KBM-7 (cell line): ENCODE measurements at regions not wholly inside any gene's neighbourhood (a gene's known extent, or its start where the extent isn't known, plus 50 kb on each side); places are given as distances from the start of the nearest gene placed in this dataset.
"Not testable (repeated sequence)": the region's sequence is repeated elsewhere in the genome, so short reads cannot be mapped to it uniquely, and the experiment has no call there.

Experiments
- DNase-seq: peaks from one replicate; pipeline ENCODE4 v3.0.0-alpha.2; 2015
- in situ Hi-C: fragments of 300-500 bp; cut with MboI; formaldehyde crosslinking; loops from 2 replicates; pipeline ENCODE4 v1.14.3; 2020; ENCODE audit warnings: low sequenced_read_pairs, low pct_unique_long_range_greater_than_20kb, mixed read lengths

DNA sequence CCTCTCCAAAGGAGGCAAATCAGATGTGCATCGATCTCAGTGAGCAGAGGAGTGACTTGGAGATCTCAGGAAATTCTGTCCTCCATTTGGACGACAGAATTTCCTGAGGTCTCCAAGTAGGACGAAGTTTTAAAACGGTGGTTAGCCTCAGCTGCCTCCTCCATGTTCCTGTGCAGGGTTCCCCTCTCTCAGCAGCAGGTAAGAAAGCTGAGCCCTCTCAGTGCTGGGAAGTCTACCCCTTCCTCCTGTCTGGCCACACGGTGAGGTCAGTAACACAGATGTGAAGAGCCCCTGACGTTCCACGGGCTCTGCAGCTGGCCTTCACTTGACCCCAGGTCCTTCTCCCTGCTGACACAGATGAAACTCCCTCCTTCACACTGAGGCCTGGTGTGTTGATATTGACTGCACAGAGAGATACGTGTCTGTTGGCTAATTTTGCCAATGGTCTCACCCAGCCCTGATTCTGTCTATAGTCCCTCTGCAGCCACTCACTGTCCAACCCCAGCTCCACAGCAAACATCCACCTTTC, 607.4 kb upstream of the B3GAT1 start:
- DNase-seq, result no peak
- in situ Hi-C loops, result no loop called here

DNA sequence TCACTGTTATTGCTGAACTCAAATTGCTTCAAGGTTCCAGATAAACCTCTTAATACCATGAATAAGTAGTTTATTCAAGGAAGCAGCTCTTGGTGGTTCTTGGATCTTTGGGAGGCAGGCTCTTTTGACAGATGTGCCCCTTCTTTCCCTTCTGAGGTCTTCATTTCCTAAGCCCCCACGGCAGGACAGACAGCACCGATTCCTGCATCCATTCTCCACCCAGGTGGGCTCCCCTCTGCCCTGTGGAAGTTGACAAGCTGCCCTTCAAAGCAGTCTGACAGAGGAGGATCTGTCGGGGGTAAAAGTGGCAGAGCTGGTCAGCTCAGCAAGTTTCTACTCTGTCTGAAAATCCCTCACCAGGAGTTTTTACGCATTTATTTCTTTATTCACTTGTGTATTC, 605.3 kb upstream of the B3GAT1 start:
- DNase-seq, result no peak
- in situ Hi-C loops, result no loop called here

GRCh38 chr11:135015966-135016365, 603.9 kb upstream of the B3GAT1 start:
- in situ Hi-C loops, result no loop called here
- no peak for DNase-seq

- DNase-seq, in situ Hi-C loops: not testable (repeated sequence)
Observed at GRCh38 chr11:135011313-135011712, 599.3 kb upstream of the B3GAT1 start.

DNA sequence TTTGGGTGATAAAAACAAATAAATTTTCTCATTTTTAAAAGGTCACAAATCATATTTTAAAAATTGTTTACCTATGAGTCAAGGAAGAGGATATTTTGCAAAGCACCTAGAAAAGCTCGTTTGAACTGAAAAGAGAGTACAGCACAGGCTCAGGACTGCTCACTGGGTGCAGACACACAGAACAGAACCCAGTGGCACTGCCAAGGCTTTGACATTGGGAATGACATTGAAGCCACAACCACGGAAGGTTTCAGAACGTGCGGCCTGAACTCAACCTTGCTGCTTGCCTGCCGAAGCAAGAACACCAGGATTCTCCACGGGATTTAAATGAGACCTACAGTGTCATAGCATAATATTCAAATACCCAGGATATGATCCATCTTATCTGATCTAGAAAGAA, 597.1 kb upstream of the B3GAT1 start:
- in situ Hi-C loops, result no loop called here
- DNase-seq, result no peak

- in situ Hi-C loops, result no loop called here
- DNase-seq, result no peak
Observed at GRCh38 chr11:135008412-135008811, 596.4 kb upstream of the B3GAT1 start.

GRCh38 chr11:135008001-135008405, 596.0 kb upstream of the B3GAT1 start:
- no peak for DNase-seq
- in situ Hi-C loops, result no loop called here

DNA sequence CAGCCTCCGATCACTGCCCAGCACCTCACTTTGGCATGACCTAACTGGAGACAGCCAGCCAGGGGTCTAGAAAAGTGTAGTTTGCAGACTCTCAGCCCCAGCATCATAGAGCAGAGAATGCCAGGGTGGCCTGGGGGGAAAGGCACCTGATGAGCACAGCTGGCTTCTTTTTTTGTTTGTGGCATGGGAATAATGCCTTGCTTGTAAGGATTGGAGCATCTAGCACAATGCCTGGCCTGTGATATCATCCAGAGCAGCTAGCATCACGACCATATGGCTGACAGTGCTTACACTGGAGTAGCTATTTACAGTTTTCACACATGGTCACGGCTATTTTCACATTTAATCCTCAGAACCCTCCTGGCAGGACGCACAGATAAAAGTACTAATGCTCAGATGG, 594.8 kb upstream of the B3GAT1 start:
- in situ Hi-C loops, result no loop called here
- DNase-seq, result no peak

DNA sequence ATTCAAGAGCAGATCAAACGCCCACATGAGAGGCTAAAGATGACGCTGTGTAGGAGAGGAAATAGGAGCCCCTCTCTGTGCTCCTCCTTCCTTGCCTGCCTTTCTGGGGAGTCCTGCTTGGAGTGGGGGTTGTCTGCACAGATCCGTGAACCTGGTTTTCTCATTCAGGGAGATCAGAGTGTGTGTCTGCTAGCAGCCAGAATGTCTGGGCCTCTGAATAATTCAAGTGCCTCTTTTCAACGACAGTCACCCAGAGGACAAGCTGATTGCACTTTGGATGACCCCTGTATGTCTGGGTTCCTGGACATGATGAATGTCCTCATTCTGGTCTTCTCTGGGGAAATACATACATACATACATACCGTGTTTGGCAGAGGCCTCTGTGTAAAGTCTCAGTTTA, 592.5 kb upstream of the B3GAT1 start:
- in situ Hi-C loops, result no loop called here
- no peak for DNase-seq

DNA sequence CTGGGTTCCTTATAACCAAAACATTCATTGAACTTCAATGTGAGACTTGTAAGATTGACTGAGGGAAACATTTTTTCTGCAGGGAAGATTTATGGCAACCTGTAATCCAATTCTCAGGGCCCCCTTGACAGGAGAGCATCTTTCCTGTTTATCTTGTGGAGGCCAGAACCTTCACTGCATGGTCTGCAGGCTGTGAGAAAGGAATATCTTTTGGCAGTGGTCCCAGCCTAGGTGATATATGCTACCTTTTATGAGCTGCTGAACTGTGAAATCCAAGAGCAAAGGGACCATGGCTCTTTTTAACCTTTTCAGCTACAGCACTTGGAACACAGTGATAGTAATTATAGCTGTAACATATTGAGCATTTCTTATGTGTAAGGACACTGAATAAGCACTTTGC, 590.2 kb upstream of the B3GAT1 start:
- no peak for DNase-seq
- in situ Hi-C loops, result no loop called here

GRCh38 chr11:135001581-135001980, 589.5 kb upstream of the B3GAT1 start:
- in situ Hi-C loops, result no loop called here
- DNase-seq, result no peak

- in situ Hi-C loops, DNase-seq: not testable (repeated sequence)
Observed at GRCh38 chr11:135001065-135001464, 589.0 kb upstream of the B3GAT1 start.

DNA sequence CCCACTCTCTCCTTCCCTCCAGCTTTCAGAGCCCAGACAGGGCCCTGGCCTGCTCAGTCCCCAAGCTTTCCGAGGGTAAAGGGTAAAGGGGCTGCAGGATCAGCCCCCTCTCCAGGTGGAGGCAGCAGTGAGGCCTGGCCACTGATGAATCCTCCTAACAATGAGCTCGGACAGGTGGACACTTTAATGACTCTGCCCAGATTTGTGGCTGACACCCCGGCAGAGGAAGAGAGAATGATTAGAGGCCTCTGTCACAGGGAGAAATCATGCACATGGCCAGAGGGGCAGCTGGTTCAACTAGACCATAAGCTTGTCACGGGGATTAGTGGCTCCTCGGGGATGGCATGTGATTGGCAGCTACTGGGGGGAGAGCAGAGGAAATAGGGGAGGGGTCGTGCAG, 587.5 kb upstream of the B3GAT1 start:
- DNase-seq, result no peak
- in situ Hi-C loops, result no loop called here

GRCh38 chr11:134997652-134998320, 585.7 kb upstream of the B3GAT1 start:
- in situ Hi-C loops, result no loop called here
- no peak for DNase-seq

DNA sequence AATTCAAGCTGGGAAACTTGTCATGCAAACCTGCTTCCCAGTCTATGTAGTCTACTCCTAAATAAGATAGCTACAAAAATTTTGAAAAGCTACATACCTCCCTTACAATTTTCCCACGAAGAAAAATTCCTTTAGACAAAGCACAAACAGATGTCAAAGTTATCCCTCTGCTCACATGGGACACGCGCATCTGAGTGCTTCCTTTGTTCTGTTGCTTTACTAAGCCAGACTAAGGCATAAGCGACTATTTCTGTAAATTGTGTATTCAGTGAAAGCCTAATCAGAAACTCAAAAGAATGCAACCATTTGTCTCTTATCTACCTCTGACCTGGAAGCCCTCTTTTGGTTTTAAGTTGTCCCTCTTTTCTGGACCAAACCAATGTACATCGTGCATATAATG, 583.7 kb upstream of the B3GAT1 start:
- in situ Hi-C loops, result no loop called here
- no peak for DNase-seq

- in situ Hi-C loops, result no loop called here
Observed at GRCh38 chr11:134994431-134994830, 582.4 kb upstream of the B3GAT1 start.

DNA sequence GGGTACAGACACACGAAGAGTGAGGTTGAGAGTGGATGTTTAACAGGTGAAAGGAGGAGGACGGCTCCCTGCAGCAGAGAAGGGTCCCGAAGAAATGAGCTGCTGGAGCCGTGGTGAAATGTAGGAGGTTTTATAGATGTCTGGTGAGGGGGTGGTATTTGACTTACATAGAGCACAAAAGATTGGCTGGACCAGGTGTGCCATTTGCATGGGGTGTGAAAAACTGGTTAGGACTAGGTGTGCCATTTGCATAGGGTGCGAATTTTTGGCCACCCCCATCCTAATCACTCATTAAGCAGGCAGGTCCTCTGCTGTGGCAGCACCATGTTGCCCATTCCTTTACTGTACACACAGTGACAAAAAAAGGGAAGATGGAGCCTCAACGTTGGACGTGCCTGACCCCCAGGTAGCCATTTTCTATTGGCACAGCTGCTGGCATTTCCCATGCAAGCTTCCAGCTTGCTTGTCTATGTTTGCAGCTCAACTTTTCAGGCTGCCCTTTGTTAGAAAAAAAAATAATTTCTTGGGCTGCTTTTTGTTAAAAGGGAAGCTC, 581.7 kb upstream of the B3GAT1 start:
- no peak for DNase-seq
- in situ Hi-C loops, result no loop called here

More at GRCh38 chr11:134994431-134994830, 582.4 kb upstream of the B3GAT1 start:
- no peak for DNase-seq

DNA sequence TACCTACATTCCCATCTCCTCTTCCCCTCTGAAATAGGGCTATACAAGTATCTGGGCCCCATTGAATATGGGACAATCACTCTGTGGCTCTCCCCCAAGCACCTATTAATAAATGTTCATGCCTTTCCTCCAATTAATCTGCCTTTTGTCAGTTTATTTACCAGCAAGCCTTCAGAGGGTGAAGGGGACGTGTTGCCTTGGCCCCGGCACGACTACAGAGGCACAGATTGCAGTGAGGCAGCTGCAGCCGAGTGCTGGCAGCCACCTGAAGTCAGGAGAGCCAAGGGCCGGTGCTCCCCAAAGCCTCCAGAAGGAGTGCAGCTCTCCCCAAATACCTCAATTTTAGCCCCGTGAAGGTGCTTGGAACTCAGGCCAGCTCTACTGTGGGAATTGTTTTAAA, 580.9 kb upstream of the B3GAT1 start:
- in situ Hi-C loops, result no loop called here
- DNase-seq, result no peak

GRCh38 chr11:134988495-134988894, 576.5 kb upstream of the B3GAT1 start:
- in situ Hi-C loops, result no loop called here
- DNase-seq, result no peak

DNA sequence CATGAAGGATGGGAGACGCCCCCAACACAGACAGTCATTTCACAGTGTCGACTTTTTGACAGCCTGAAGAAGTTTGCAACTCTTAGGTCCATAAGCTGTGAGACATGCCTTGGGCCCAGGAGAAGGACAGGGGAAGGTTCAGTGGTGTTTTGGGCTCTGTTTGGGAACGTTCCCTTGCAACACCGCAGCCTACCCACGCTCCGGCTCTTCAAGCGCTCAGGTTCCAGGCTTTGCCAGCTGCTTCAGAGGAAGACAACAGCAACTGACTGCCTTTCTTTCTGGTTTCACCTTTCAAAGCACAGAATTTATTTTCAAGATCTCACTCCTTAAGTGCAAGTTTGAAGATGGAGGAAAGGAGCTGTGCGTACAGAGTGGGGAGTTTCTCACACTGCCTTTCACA, 575.8 kb upstream of the B3GAT1 start:
- in situ Hi-C loops, result no loop called here

GRCh38 chr11:134987223-134987768, 575.3 kb upstream of the B3GAT1 start:
- no peak for DNase-seq
- in situ Hi-C loops, result no loop called here

More for the DNA sequence above, 575.8 kb upstream of the B3GAT1 start:
- no peak for DNase-seq
